Prostate gland (tissue), 2 donors: ENCODE measurements at regions not wholly inside any gene's neighbourhood (a gene's known extent, or its start where the extent isn't known, plus 50 kb on each side); places are given as distances from the start of the nearest gene placed in this dataset.

Experiments
- CTCF ChIP-seq, 4 experiments: fragments of 200-600 bp in 2 of 4; fragments of 450-650 bp in 2 of 4; sonication (generic) in 2 of 4; IDR thresholded peaks; 1 replicate in 3 of 4; 2 replicates in 1 of 4; pipeline ENCODE4 v1.5.1; 2016 to 2019; ENCODE audit warnings: antibody characterized with exemption in 4 of 4, mild to moderate bottlenecking in 2 of 4, moderate library complexity in 2 of 4
- POLR2A ChIP-seq: fragments of 450-650 bp; IDR thresholded peaks from one replicate; pipeline ENCODE4 v1.6.1; 2016; ENCODE audit warnings: antibody characterized with exemption, mild to moderate bottlenecking
- POLR2AphosphoS5 ChIP-seq: sonication (generic); formaldehyde crosslinking; IDR thresholded peaks from one replicate; pipeline ENCODE4 v1.6.1; 2017; ENCODE audit warnings: antibody characterized with exemption

DNA sequence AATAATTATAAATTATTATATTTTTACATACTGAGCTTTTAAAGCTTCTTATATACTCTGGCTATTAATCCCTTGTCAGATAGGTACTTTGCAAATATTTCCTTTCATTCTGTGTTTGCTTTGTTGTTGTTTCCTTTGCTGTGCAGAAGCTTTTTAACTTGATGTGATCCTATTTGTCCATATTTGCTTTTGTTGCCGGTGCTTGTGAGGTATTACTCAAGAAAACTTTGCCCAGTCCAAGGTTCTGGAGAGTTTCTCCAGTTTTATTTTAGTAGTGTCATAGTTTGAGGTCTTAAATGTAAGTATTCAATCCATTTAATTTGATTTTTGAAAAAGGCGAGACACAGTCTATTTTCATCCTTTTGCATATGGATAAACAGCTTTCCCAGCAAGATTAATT is 1319.9 kb upstream of the PRR20A start:
- TF ChIP-seq CTCF (IDR thresholded peaks at IDR 0.05) = no peak
- TF ChIP-seq POLR2A = no peak
- TF ChIP-seq POLR2AphosphoS5 = no peak
